Skeletal muscle satellite cell (primary cell): ENCODE measurements at regions not wholly inside any gene's neighbourhood (a gene's known extent, or its start where the extent isn't known, plus 50 kb on each side); places are given as distances from the start of the nearest gene placed in this dataset.

Experiments used
- H3K27me3 ChIP-seq: 2 replicates; pipeline ENCODE4 v1.7.0; 2013; ENCODE audit warnings: low read length; ENCODE audit not compliant: control insufficient read depth, insufficient read depth
- H3K36me3 ChIP-seq: 2 replicates; pipeline ENCODE4 v1.7.0; 2013; ENCODE audit warnings: mild to moderate bottlenecking, control low read depth, low read length; ENCODE audit not compliant: insufficient read depth
- H3K4me1 ChIP-seq: 2 replicates; pipeline ENCODE4 v1.7.0; 2013; ENCODE audit warnings: low read length; ENCODE audit not compliant: control insufficient read depth, insufficient read depth
- H3K4me2 ChIP-seq: 2 replicates; pipeline ENCODE4 v1.7.0; 2013; ENCODE audit warnings: mild to moderate bottlenecking, low read length
- H3K4me3 ChIP-seq: 2 replicates; pipeline ENCODE4 v1.7.0; 2013; ENCODE audit warnings: low read length
- H3K9ac ChIP-seq: 2 replicates; pipeline ENCODE4 v1.7.0; 2013; ENCODE audit warnings: mild to moderate bottlenecking, low read depth, low read length, moderate library complexity
- H3K9me3 ChIP-seq: replicated peaks from 2 replicates; pipeline ENCODE4 v1.7.0; 2013; ENCODE audit warnings: mild to moderate bottlenecking, control low read depth, low read length

- Histone ChIP-seq H3K4me1 (no peaks in the 10 kb centered on the region), H3K4me3 (no peak overlapping the region), H3K36me3 (no peaks in the 10 kb centered on the region), H3K4me2 (no peak overlapping the region), H3K9me3 (no peaks in the 10 kb centered on the region), H3K9ac (no peak overlapping the region), H3K27me3 (peaks cover 61% of the 10 kb centered on the region)
Measured at GRCh38 chr10:78904196-78904595, 164.6 kb upstream of the ZMIZ1 start.

GRCh38 chr10:78905015-78905956 is 163.5 kb upstream of the ZMIZ1 start:
- Histone ChIP-seq H3K9ac (no peak overlapping the region), H3K9me3 (no peaks in the 10 kb centered on the region), H3K4me1 (no peaks in the 10 kb centered on the region), H3K27me3 (peaks cover 66% of the 10 kb centered on the region), H3K4me3 (no peak overlapping the region), H3K4me2 (no peak overlapping the region), H3K36me3 (no peaks in the 10 kb centered on the region)

- Histone ChIP-seq H3K4me1 (no peaks in the 10 kb centered on the region), H3K9ac (no peak overlapping the region), H3K4me2 (no peak overlapping the region), H3K9me3 (no peaks in the 10 kb centered on the region), H3K36me3 (no peaks in the 10 kb centered on the region), H3K4me3 (no peak overlapping the region), H3K27me3 (peaks cover 69% of the 10 kb centered on the region)
Measured at GRCh38 chr10:78905957-78906308, 162.8 kb upstream of the ZMIZ1 start.

GRCh38 chr10:78906734-78907390 is 161.9 kb upstream of the ZMIZ1 start:
- Histone ChIP-seq H3K9ac (no peak overlapping the region), H3K4me2 (no peak overlapping the region), H3K4me1 (no peaks in the 10 kb centered on the region), H3K4me3 (no peak overlapping the region), H3K27me3 (peaks cover 70% of the 10 kb centered on the region), H3K36me3 (no peaks in the 10 kb centered on the region), H3K9me3 (no peaks in the 10 kb centered on the region)

GRCh38 chr10:78907551-78908211 is 161.1 kb upstream of the ZMIZ1 start:
- no peak overlapping the region for H3K4me3 ChIP-seq
- H3K4me2 ChIP-seq, result no peak overlapping the region
- H3K9me3 ChIP-seq, result no peaks in the 10 kb centered on the region
- H3K27me3 ChIP-seq, result peaks cover 72% of the 10 kb centered on the region
- H3K4me1 ChIP-seq, result no peaks in the 10 kb centered on the region
- no peak overlapping the region for H3K9ac ChIP-seq
- H3K36me3 ChIP-seq, result no peaks in the 10 kb centered on the region

- Histone ChIP-seq H3K9me3 (no peaks in the 10 kb centered on the region), H3K4me1 (no peaks in the 10 kb centered on the region), H3K4me3 (no peak overlapping the region), H3K4me2 (no peak overlapping the region), H3K36me3 (no peaks in the 10 kb centered on the region), H3K9ac (no peak overlapping the region), H3K27me3 (peaks cover 69% of the 10 kb centered on the region)
Measured at GRCh38 chr10:78909221-78909620, 159.5 kb upstream of the ZMIZ1 start.

- Histone ChIP-seq H3K4me2 (no peak overlapping the region), H3K9ac (no peak overlapping the region), H3K4me1 (no peaks in the 10 kb centered on the region), H3K9me3 (no peaks in the 10 kb centered on the region), H3K27me3 (peaks cover 77% of the 10 kb centered on the region), H3K36me3 (no peaks in the 10 kb centered on the region), H3K4me3 (no peak overlapping the region)
Measured at GRCh38 chr10:78910021-78910420, 158.7 kb upstream of the ZMIZ1 start.

- peaks cover 80% of the 10 kb centered on the region for H3K27me3 ChIP-seq
- no peaks in the 10 kb centered on the region for H3K9me3 ChIP-seq
- H3K4me2 ChIP-seq, result no peak overlapping the region
- no peak overlapping the region for H3K4me3 ChIP-seq
- H3K36me3 ChIP-seq, result no peaks in the 10 kb centered on the region
- no peaks in the 10 kb centered on the region for H3K4me1 ChIP-seq
- no peak overlapping the region for H3K9ac ChIP-seq
Measured at GRCh38 chr10:78910476-78910875, 158.3 kb upstream of the ZMIZ1 start.

GRCh38 chr10:78910886-78911285 is 157.9 kb upstream of the ZMIZ1 start:
- Histone ChIP-seq H3K4me3 (no peak overlapping the region), H3K27me3 (peaks cover 80% of the 10 kb centered on the region), H3K36me3 (no peaks in the 10 kb centered on the region), H3K9me3 (no peaks in the 10 kb centered on the region), H3K4me1 (no peaks in the 10 kb centered on the region), H3K4me2 (no peak overlapping the region), H3K9ac (no peak overlapping the region)

GRCh38 chr10:78911533-78912340 is 157.0 kb upstream of the ZMIZ1 start:
- Histone ChIP-seq H3K4me2 (no peak overlapping the region), H3K27me3 (peaks cover 82% of the 10 kb centered on the region), H3K4me1 (no peaks in the 10 kb centered on the region), H3K9ac (no peak overlapping the region), H3K36me3 (no peaks in the 10 kb centered on the region), H3K4me3 (no peak overlapping the region), H3K9me3 (no peaks in the 10 kb centered on the region)
